ENCODE measurements at regions not wholly inside any gene's neighbourhood (a gene's known extent, or its start where the extent isn't known, plus 50 kb on each side); places are given as distances from the start of the nearest gene placed in this dataset.
A peak's percentile ranks its signal among the peaks of the same experiment; 100 is the strongest.

- no peaks in the 10 kb centered on the region for H3K27me3 ChIP-seq (ENCODE audit: control insufficient read depth, insufficient read depth, low read length)
- TF ChIP-seq CTCF (IDR thresholded peaks at IDR 0.05; ENCODE audit: borderline replicate concordance, extremely low read depth, insufficient read depth) = peak; percentile 58
- no peak overlapping the region for H3K4me3 ChIP-seq (ENCODE audit: low read length in 3 of 3)
- H3K36me3 ChIP-seq (ENCODE audit: control insufficient read depth in 2 of 3, insufficient read depth in 3 of 3, low read length in 3 of 3) = no peaks in the 10 kb centered on the region
- no peaks in the 10 kb centered on the region for H3K4me1 ChIP-seq (ENCODE audit: control insufficient read depth in 2 of 3, insufficient read depth in 2 of 3, low read depth in 1 of 3, low read length in 3 of 3)
- peak; percentile 41 for FAIRE-seq
- intact Hi-C loops (cut with DNase I) = no loop called here
- DNase-seq = peak in 4 of 5 donors; percentile 53 to 77 (median 68)
- no peaks in the 10 kb centered on the region for H3K9me3 ChIP-seq (ENCODE audit: control insufficient read depth in 2 of 3, insufficient read depth in 1 of 3, low read length in 3 of 3)
- no peak overlapping the region for H3K27ac ChIP-seq (ENCODE audit: low read depth in 2 of 2, low read length in 2 of 2)
- H3K9ac ChIP-seq (ENCODE audit: low read length in 3 of 3) = no peak overlapping the region
Measured at GRCh38 chr3:181176601-181177000, 187.1 kb upstream of the DNAJC19 start.

- FAIRE-seq (no peak), DNase-seq (no peak)
- TF ChIP-seq CTCF (IDR thresholded peaks at IDR 0.05; ENCODE audit: borderline replicate concordance, extremely low read depth, insufficient read depth) = no peak
- Histone ChIP-seq H3K4me1 (ENCODE audit: control insufficient read depth in 2 of 3, insufficient read depth in 2 of 3, low read depth in 1 of 3, low read length in 3 of 3) (peaks cover 0 to 3% (median 0%) of the 10 kb centered on the region in 3 donors), H3K9ac (ENCODE audit: low read length in 3 of 3) (no peak overlapping the region), H3K27ac (ENCODE audit: low read depth in 2 of 2, low read length in 2 of 2) (no peak overlapping the region), H3K4me3 (ENCODE audit: low read length in 3 of 3) (no peak overlapping the region), H3K27me3 (ENCODE audit: control insufficient read depth, insufficient read depth, low read length) (no peaks in the 10 kb centered on the region), H3K36me3 (ENCODE audit: control insufficient read depth in 2 of 3, insufficient read depth in 3 of 3, low read length in 3 of 3) (no peaks in the 10 kb centered on the region), H3K9me3 (ENCODE audit: control insufficient read depth in 2 of 3, insufficient read depth in 1 of 3, low read length in 3 of 3) (no peaks in the 10 kb centered on the region)
- intact Hi-C loops (cut with DNase I) = no loop called here
Measured at GRCh38 chr3:181174676-181175233, 185.2 kb upstream of the DNAJC19 start.

- intact Hi-C loops (cut with DNase I) = no loop called here
- no peaks in the 10 kb centered on the region for H3K9me3 ChIP-seq (ENCODE audit: control insufficient read depth in 2 of 3, insufficient read depth in 1 of 3, low read length in 3 of 3)
- FAIRE-seq = no peak
- H3K4me1 ChIP-seq (ENCODE audit: control insufficient read depth in 2 of 3, insufficient read depth in 2 of 3, low read depth in 1 of 3, low read length in 3 of 3) = peaks cover 0 to 3% (median 0%) of the 10 kb centered on the region in 3 donors
- H3K4me3 ChIP-seq (ENCODE audit: low read length in 3 of 3) = no peak overlapping the region
- no peaks in the 10 kb centered on the region for H3K27me3 ChIP-seq (ENCODE audit: control insufficient read depth, insufficient read depth, low read length)
- H3K9ac ChIP-seq (ENCODE audit: low read length in 3 of 3) = no peak overlapping the region
- DNase-seq = no peak
- no peak overlapping the region for H3K27ac ChIP-seq (ENCODE audit: low read depth in 2 of 2, low read length in 2 of 2)
- TF ChIP-seq CTCF (IDR thresholded peaks at IDR 0.05; ENCODE audit: borderline replicate concordance, extremely low read depth, insufficient read depth) = no peak
- no peaks in the 10 kb centered on the region for H3K36me3 ChIP-seq (ENCODE audit: control insufficient read depth in 2 of 3, insufficient read depth in 3 of 3, low read length in 3 of 3)
Measured at GRCh38 chr3:181174022-181174421, 184.5 kb upstream of the DNAJC19 start.

- Histone ChIP-seq H3K4me3 (ENCODE audit: low read length in 3 of 3) (no peak overlapping the region), H3K27me3 (ENCODE audit: control insufficient read depth, insufficient read depth, low read length) (no peaks in the 10 kb centered on the region), H3K36me3 (ENCODE audit: control insufficient read depth in 2 of 3, insufficient read depth in 3 of 3, low read length in 3 of 3) (no peaks in the 10 kb centered on the region), H3K4me1 (ENCODE audit: control insufficient read depth in 2 of 3, insufficient read depth in 2 of 3, low read depth in 1 of 3, low read length in 3 of 3) (peaks cover 0 to 3% (median 0%) of the 10 kb centered on the region in 3 donors), H3K9me3 (ENCODE audit: control insufficient read depth in 2 of 3, insufficient read depth in 1 of 3, low read length in 3 of 3) (no peaks in the 10 kb centered on the region), H3K9ac (ENCODE audit: low read length in 3 of 3) (no peak overlapping the region), H3K27ac (ENCODE audit: low read depth in 2 of 2, low read length in 2 of 2) (no peak overlapping the region)
- FAIRE-seq (no peak), DNase-seq (no peak)
- no peak for TF ChIP-seq CTCF (IDR thresholded peaks at IDR 0.05; ENCODE audit: borderline replicate concordance, extremely low read depth, insufficient read depth)
- intact Hi-C loops (cut with DNase I) = no loop called here
Measured at GRCh38 chr3:181173227-181173626, 183.7 kb upstream of the DNAJC19 start.

Measured in kidney (tissue), 13 donors.